A549 (cell line): ENCODE measurements at regions not wholly inside any gene's neighbourhood (a gene's known extent, or its start where the extent isn't known, plus 50 kb on each side); places are given as distances from the start of the nearest gene placed in this dataset.

Source experiments
- ATAC-seq, 2 experiments: fragments of 200-7000 bp in 1 of 2; fragments of >200 bp in 1 of 2; cut with Nextera tagmentation in 1 of 2; cut with Tn5 transposase in 1 of 2; 3 replicates each; pipeline versions ENCODE4 v1.8.0 to v1.9.1; 2018 to 2020; ENCODE audit warnings: mild to moderate bottlenecking in 1 of 2, moderate library complexity in 1 of 2
- CTCF ChIA-PET: fragments of 300-600 bp; sonication (Branson Sonifier 250); formaldehyde crosslinking; extraction: SDS; loops from one replicate; lab custom pipeline; 2021; ENCODE audit warnings: antibody characterized with exemption, inconsistent platforms; lab: Yijun Ruan, JAX
- POLR2A ChIA-PET: fragments of 350-600 bp; formaldehyde crosslinking; extraction: SDS; loops from one replicate; lab custom pipeline; 2021; ENCODE audit warnings: antibody characterized with exemption, inconsistent platforms; lab: Yijun Ruan, JAX
- DNase-seq, 2 experiments: peaks; one replicate each; pipeline versions ENCODE4 v3.0.0 to v3.0.0-alpha.2; 2011 to 2016; ENCODE audit warnings: low read depth in 1 of 2, low spot score in 1 of 2
- FAIRE-seq: peaks from 2 replicates; lab custom pipeline; 2011; peaks lifted over from hg19 to GRCh38; lab: Jason Lieb, UNC
- H3K27ac ChIP-seq, 2 experiments: fragments of >200 bp; sonication (Bioruptor Twin); formaldehyde crosslinking; 3 replicates each; pipeline ENCODE4 v1.5.1; 2016 to 2017
- H3K4me1 ChIP-seq: fragments of >200 bp; sonication (Bioruptor Twin); formaldehyde crosslinking; 3 replicates; pipeline ENCODE4 v1.6.1; 2016
- H3K4me2 ChIP-seq: fragments of >200 bp; sonication (Bioruptor Twin); formaldehyde crosslinking; 3 replicates; pipeline ENCODE4 v1.6.1; 2016
- H3K4me3 ChIP-seq: fragments of >200 bp; sonication (Bioruptor Twin); formaldehyde crosslinking; 3 replicates; pipeline ENCODE4 v1.5.1; 2016
- H3K9me3 ChIP-seq: fragments of >200 bp; sonication (Bioruptor Twin); formaldehyde crosslinking; 3 replicates; pipeline ENCODE4 v1.6.1; 2016
- CBX8 ChIP-seq: fragments of 200-600 bp; sonication (generic); IDR thresholded peaks from 2 replicates; pipeline ENCODE4 v1.6.1; 2016
- CHD2 ChIP-seq: fragments of 150-350 bp; IDR thresholded peaks from 2 replicates; pipeline ENCODE4 v1.6.1; 2014; ENCODE audit warnings: low read length; ENCODE audit not compliant: partially characterized antibody
- EP300 ChIP-seq, 2 experiments: fragments of >200 bp; sonication (Bioruptor Twin); formaldehyde crosslinking; IDR thresholded peaks; 2 replicates in 1 of 2; 3 replicates in 1 of 2; pipeline ENCODE4 v1.6.1; 2016 to 2017
- FOSB ChIP-seq: fragments of 250-450 bp; sonication (Bioruptor Pico); IDR thresholded peaks from 2 replicates; pipeline ENCODE4 v1.5.0; 2020; ENCODE audit warnings: mild to moderate bottlenecking, moderate library complexity
- HMGXB4 ChIP-seq: fragments of 250-450 bp; sonication (Bioruptor Pico); IDR thresholded peaks from 2 replicates; pipeline ENCODE4 v1.5.0; 2021; ENCODE audit warnings: mild to moderate bottlenecking, moderate library complexity, borderline replicate concordance
- HOXB13 ChIP-seq: fragments of 250-450 bp; sonication (Bioruptor Pico); IDR thresholded peaks from 2 replicates; pipeline ENCODE4 v1.5.0; 2020; ENCODE audit warnings: low read depth, mild to moderate bottlenecking, moderate library complexity
- MAZ ChIP-seq: fragments of 150-350 bp; IDR thresholded peaks from 2 replicates; pipeline ENCODE4 v1.6.1; 2014; ENCODE audit warnings: antibody characterized with exemption, low read depth, low read length, borderline replicate concordance
- MYC ChIP-seq: IDR thresholded peaks from 2 replicates; pipeline ENCODE4 v1.6.1; 2012; ENCODE audit warnings: mild to moderate bottlenecking, inconsistent platforms, low read length, improper control_type of control experiment, borderline replicate concordance
- NFE2L2 ChIP-seq: fragments of 150-350 bp; conservative IDR thresholded peaks from 2 replicates; pipeline ENCODE4 v1.6.1; 2014; ENCODE audit warnings: low read length
- NR3C1 ChIP-seq: fragments of >200 bp; sonication (Bioruptor Twin); formaldehyde crosslinking; IDR thresholded peaks from 3 replicates; pipeline ENCODE4 v1.6.1; 2017
- RAD21 ChIP-seq, 2 experiments: fragments of >200 bp in 1 of 2; sonication (Bioruptor Twin) in 1 of 2; formaldehyde crosslinking in 1 of 2; IDR thresholded peaks in 1 of 2; conservative IDR thresholded peaks in 1 of 2; 2 replicates in 1 of 2; 3 replicates in 1 of 2; pipeline ENCODE4 v1.6.1; 2012 to 2018; ENCODE audit warnings: inconsistent platforms in 1 of 2
- RCOR1 ChIP-seq: fragments of 150-350 bp; IDR thresholded peaks from 2 replicates; pipeline ENCODE4 v1.6.1; 2014; ENCODE audit warnings: antibody characterized with exemption, low read length, low read depth
- REST ChIP-seq: fragments of 200-600 bp; sonication (generic); IDR thresholded peaks from 2 replicates; pipeline ENCODE4 v1.6.1; 2016; ENCODE audit warnings: antibody characterized with exemption, mild to moderate bottlenecking, moderate library complexity
- WGBS: methylation state at CpG from one replicate; pipeline ENCODE4 v1.1.6; 2017; ENCODE audit errors: missing lambda C conversion rate; 5-methylcytosine and 5-hydroxymethylcytosine counted together
- TF ChIP-seq, protein P1 (sequence below): IDR thresholded peaks from 2 replicates; pipeline ENCODE4 v1.6.1; 2012; ENCODE audit warnings: low read depth, borderline replicate concordance

- TF ChIP-seq, protein P1, sequence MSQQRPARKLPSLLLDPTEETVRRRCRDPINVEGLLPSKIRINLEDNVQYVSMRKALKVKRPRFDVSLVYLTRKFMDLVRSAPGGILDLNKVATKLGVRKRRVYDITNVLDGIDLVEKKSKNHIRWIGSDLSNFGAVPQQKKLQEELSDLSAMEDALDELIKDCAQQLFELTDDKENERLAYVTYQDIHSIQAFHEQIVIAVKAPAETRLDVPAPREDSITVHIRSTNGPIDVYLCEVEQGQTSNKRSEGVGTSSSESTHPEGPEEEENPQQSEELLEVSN, result no peak
- TF ChIP-seq HMGXB4 (CRISPR knock-in tag), result no peak
These were observed 951.2 kb downstream of the FLRT2 start (continued) for GRCh38 chr14:86481104-86481503.

GRCh38 chr14:86464341-86464740 is 934.4 kb downstream of the FLRT2 start:
- ATAC-seq (no peak), FAIRE-seq (no peak), DNase-seq (no peak)
- WGBS, result 9% methylated on average over 5 of the region's 5 CpGs
- H3K4me1 ChIP-seq, result no peaks in the 10 kb centered on the region
- peaks cover 3% of the 10 kb centered on the region; the same call in 1 of the 3 replicates for H3K9me3 ChIP-seq
- POLR2A ChIA-PET, result no interaction called here
- H3K4me2 ChIP-seq, result no peak overlapping the region
- H3K27ac ChIP-seq, result no peak overlapping the region
- CTCF ChIA-PET, result no interaction called here
- no peak overlapping the region for H3K4me3 ChIP-seq
- no peak for TF ChIP-seq EP300 (IDR thresholded peaks at IDR 0.05)
- TF ChIP-seq NFE2L2, result no peak
- TF ChIP-seq NR3C1, result no peak
- no peak for TF ChIP-seq MAZ
- TF ChIP-seq FOSB (CRISPR knock-in tag), result no peak
- no peak for TF ChIP-seq RAD21 (conservative IDR thresholded peaks at IDR 0.05 in 1 of 2, IDR thresholded peaks at IDR 0.05 in 1 of 2)
- no peak for TF ChIP-seq REST
- no peak for TF ChIP-seq MYC
- no peak for TF ChIP-seq CHD2
- TF ChIP-seq HOXB13, result no peak
- TF ChIP-seq RCOR1, result no peak

DNA sequence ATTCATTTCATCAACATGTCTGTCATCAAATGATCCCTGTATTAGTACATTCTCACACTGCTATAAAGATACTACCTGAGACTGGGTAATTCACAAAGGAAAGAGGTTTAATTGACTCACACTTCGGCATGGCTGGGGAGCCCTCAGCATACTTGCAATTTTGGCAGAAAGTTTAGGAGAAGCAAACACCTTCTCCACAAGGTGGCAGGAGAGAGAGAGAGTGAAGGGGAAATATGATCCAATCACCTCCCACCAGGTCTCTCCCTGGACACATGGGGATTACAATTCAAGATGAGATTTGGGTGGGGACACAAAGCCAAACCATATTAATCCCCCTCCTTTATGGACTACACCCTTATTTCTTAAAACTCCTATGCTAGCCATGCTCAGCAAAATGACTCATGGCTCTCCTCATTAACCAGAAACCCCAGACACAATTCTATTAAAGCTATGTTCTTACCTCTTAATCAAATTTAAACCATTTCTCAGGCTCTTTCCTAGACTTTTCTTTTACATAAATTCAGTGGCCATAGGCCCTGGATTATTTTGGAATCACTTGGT is 932.3 kb downstream of the FLRT2 start:
- ChIA-PET POLR2A (no interaction called here), CTCF (no interaction called here)
- Histone ChIP-seq H3K4me2 (no peak overlapping the region), H3K27ac (no peak overlapping the region), H3K4me1 (no peaks in the 10 kb centered on the region), H3K9me3 (peaks cover 3% of the 10 kb centered on the region; the same call in 1 of the 3 replicates), H3K4me3 (no peak overlapping the region)
- FAIRE-seq (no peak), ATAC-seq (no peak), DNase-seq (peak in 1 of 2 experiments; percentile 11)
- TF ChIP-seq RAD21 (conservative IDR thresholded peaks at IDR 0.05 in 1 of 2, IDR thresholded peaks at IDR 0.05 in 1 of 2) (0 out of 5 replicates have a peak, but pooled peaks of 1 of the 2 experiments have one; percentile 20), CBX8 (no peak)
- WGBS, result 0% methylated on average over 1 of the region's 1 CpG
